ENCODE measurements at regions not wholly inside any gene's neighbourhood (a gene's known extent, or its start where the extent isn't known, plus 50 kb on each side); places are given as distances from the start of the nearest gene placed in this dataset.
"Not testable (repeated sequence)": the region's sequence is repeated elsewhere in the genome, so short reads cannot be mapped to it uniquely, and the experiment has no call there.

GRCh38 chr4:30962939-30963338 is 242.8 kb downstream of the PCDH7 start:
- DNase-seq (ENCODE audit: low spot score) = no peak
- in situ Hi-C loops (cut with HindIII; ENCODE audit: low sequenced_read_pairs) = no loop called here

- in situ Hi-C loops (cut with HindIII; ENCODE audit: low sequenced_read_pairs) = no loop called here
- DNase-seq (ENCODE audit: low spot score) = no peak
Measured at GRCh38 chr4:30968926-30969325, 248.8 kb downstream of the PCDH7 start.

GRCh38 chr4:30972542-30972941 is 252.4 kb downstream of the PCDH7 start:
- in situ Hi-C loops (cut with HindIII; ENCODE audit: low sequenced_read_pairs) = no loop called here
- no peak for DNase-seq (ENCODE audit: low spot score)

GRCh38 chr4:30973993-30974392 is 253.8 kb downstream of the PCDH7 start:
- in situ Hi-C loops (cut with HindIII; ENCODE audit: low sequenced_read_pairs) = no loop called here
- no peak for DNase-seq (ENCODE audit: low spot score)

- in situ Hi-C loops (cut with HindIII; ENCODE audit: low sequenced_read_pairs) = no loop called here
- no peak for DNase-seq (ENCODE audit: low spot score)
Measured at GRCh38 chr4:30979402-30979801, 259.2 kb downstream of the PCDH7 start.

GRCh38 chr4:30989508-30989907 is 269.3 kb downstream of the PCDH7 start:
- no peak for DNase-seq (ENCODE audit: low spot score)
- in situ Hi-C loops (cut with HindIII; ENCODE audit: low sequenced_read_pairs) = no loop called here

- DNase-seq (ENCODE audit: low spot score) = no peak
Measured at GRCh38 chr4:30996841-30997240, 276.7 kb downstream of the PCDH7 start.

GRCh38 chr4:31005037-31005436 is 284.9 kb downstream of the PCDH7 start:
- DNase-seq (ENCODE audit: low spot score) = no peak
- in situ Hi-C loops (cut with HindIII; ENCODE audit: low sequenced_read_pairs) = no loop called here

More at GRCh38 chr4:30996841-30997240, 276.7 kb downstream of the PCDH7 start:
- in situ Hi-C loops (cut with HindIII; ENCODE audit: low sequenced_read_pairs) = no loop called here

- in situ Hi-C loops (cut with HindIII; ENCODE audit: low sequenced_read_pairs) = no loop called here
Measured at GRCh38 chr4:31007858-31008257, 287.7 kb downstream of the PCDH7 start.

GRCh38 chr4:31009926-31010325 is 289.8 kb downstream of the PCDH7 start:
- in situ Hi-C loops (cut with HindIII; ENCODE audit: low sequenced_read_pairs) = no loop called here

More at GRCh38 chr4:31007858-31008257, 287.7 kb downstream of the PCDH7 start:
- no peak for DNase-seq (ENCODE audit: low spot score)

GRCh38 chr4:31015123-31015522 is 295.0 kb downstream of the PCDH7 start:
- DNase-seq (ENCODE audit: low spot score) = no peak
- in situ Hi-C loops (cut with HindIII; ENCODE audit: low sequenced_read_pairs) = no loop called here

More at GRCh38 chr4:31009926-31010325, 289.8 kb downstream of the PCDH7 start:
- DNase-seq (ENCODE audit: low spot score) = no peak

GRCh38 chr4:31016322-31017061 is 296.3 kb downstream of the PCDH7 start:
- no peak for DNase-seq (ENCODE audit: low spot score)
- in situ Hi-C loops (cut with HindIII; ENCODE audit: low sequenced_read_pairs) = no loop called here

- in situ Hi-C loops (cut with HindIII; ENCODE audit: low sequenced_read_pairs) = no loop called here
- DNase-seq (ENCODE audit: low spot score) = no peak
Measured at GRCh38 chr4:31020363-31020762, 300.2 kb downstream of the PCDH7 start.

- in situ Hi-C loops (cut with HindIII; ENCODE audit: low sequenced_read_pairs) = no loop called here
- no peak for DNase-seq (ENCODE audit: low spot score)
Measured at GRCh38 chr4:31021008-31021407, 300.8 kb downstream of the PCDH7 start.

- in situ Hi-C loops (cut with HindIII; ENCODE audit: low sequenced_read_pairs) = no loop called here
- DNase-seq (ENCODE audit: low spot score) = no peak
Measured at GRCh38 chr4:31022702-31023101, 302.5 kb downstream of the PCDH7 start.

GRCh38 chr4:31023109-31023508 is 302.9 kb downstream of the PCDH7 start:
- in situ Hi-C loops (cut with HindIII; ENCODE audit: low sequenced_read_pairs) = no loop called here
- no peak for DNase-seq (ENCODE audit: low spot score)

GRCh38 chr4:31023742-31024141 is 303.6 kb downstream of the PCDH7 start:
- DNase-seq (ENCODE audit: low spot score) = no peak
- in situ Hi-C loops (cut with HindIII; ENCODE audit: low sequenced_read_pairs) = no loop called here

GRCh38 chr4:31024781-31025180 is 304.6 kb downstream of the PCDH7 start:
- DNase-seq (ENCODE audit: low spot score); in situ Hi-C loops (cut with HindIII; ENCODE audit: low sequenced_read_pairs): not testable (repeated sequence)

- in situ Hi-C loops (cut with HindIII; ENCODE audit: low sequenced_read_pairs) = no loop called here
- no peak for DNase-seq (ENCODE audit: low spot score)
Measured at GRCh38 chr4:31026256-31026655, 306.1 kb downstream of the PCDH7 start.

- in situ Hi-C loops (cut with HindIII; ENCODE audit: low sequenced_read_pairs) = no loop called here
- no peak for DNase-seq (ENCODE audit: low spot score)
Measured at GRCh38 chr4:31034550-31034949, 314.4 kb downstream of the PCDH7 start.

GRCh38 chr4:31035761-31036160 is 315.6 kb downstream of the PCDH7 start:
- DNase-seq (ENCODE audit: low spot score) = no peak
- in situ Hi-C loops (cut with HindIII; ENCODE audit: low sequenced_read_pairs) = no loop called here

Measured in G401 (cell line).